Astrocyte (in vitro differentiated cells and primary cell): ENCODE measurements at regions not wholly inside any gene's neighbourhood (a gene's known extent, or its start where the extent isn't known, plus 50 kb on each side); places are given as distances from the start of the nearest gene placed in this dataset.

Experiments
- DNase-seq: peaks from one replicate; pipeline ENCODE4 v3.0.0-alpha.2; 2010; ENCODE audit warnings: low read depth
- FAIRE-seq: peaks from 2 replicates; lab custom pipeline; 2011; peaks lifted over from hg19 to GRCh38; lab: Jason Lieb, UNC
- H2AFZ ChIP-seq: 2 replicates; pipeline ENCODE4 v1.6.0; 2012; ENCODE audit warnings: low read depth, low read length, inconsistent platforms
- H3K27ac ChIP-seq: 2 replicates; pipeline ENCODE4 v1.5.1; 2011; ENCODE audit warnings: low read depth, low read length, inconsistent platforms
- H3K27me3 ChIP-seq: 2 replicates; pipeline ENCODE4 v1.6.0; 2011; ENCODE audit warnings: low read length, inconsistent platforms; ENCODE audit not compliant: insufficient read depth
- H3K36me3 ChIP-seq: 2 replicates; pipeline ENCODE4 v1.5.1; 2011; ENCODE audit warnings: low read length, inconsistent platforms; ENCODE audit not compliant: insufficient read depth
- H3K4me1 ChIP-seq: 2 replicates; pipeline ENCODE4 v1.5.1; 2011; ENCODE audit warnings: low read length, inconsistent platforms; ENCODE audit not compliant: insufficient read depth
- H3K4me2 ChIP-seq: 2 replicates; pipeline ENCODE4 v1.6.0; 2012; ENCODE audit warnings: low read length, inconsistent platforms
- H3K4me3 ChIP-seq: 2 replicates; pipeline ENCODE4 v1.5.1; 2011; ENCODE audit warnings: low read depth, mild to moderate bottlenecking, low read length, inconsistent platforms; ENCODE audit not compliant: insufficient read depth
- H3K79me2 ChIP-seq: 2 replicates; pipeline ENCODE4 v1.6.0; 2012; ENCODE audit warnings: mild to moderate bottlenecking, low read length, inconsistent platforms; ENCODE audit not compliant: insufficient read depth
- H3K9ac ChIP-seq: 2 replicates; pipeline ENCODE4 v1.6.0; 2012; ENCODE audit warnings: mild to moderate bottlenecking, low read length, inconsistent platforms
- H3K9me3 ChIP-seq: 2 replicates; pipeline ENCODE4 v1.5.1; 2012; ENCODE audit warnings: low read depth, mild to moderate bottlenecking, low read length, inconsistent platforms; ENCODE audit not compliant: insufficient read depth
- H4K20me1 ChIP-seq: 2 replicates; pipeline ENCODE4 v1.6.0; 2012; ENCODE audit warnings: low read length, inconsistent platforms; ENCODE audit not compliant: insufficient read depth
- H3K27ac Mint-ChIP-seq: one replicate; pipeline ENCODE4 v1.8.0; 2021; ENCODE audit warnings: mild to moderate bottlenecking, mixed read lengths; ENCODE audit not compliant: unreplicated experiment
- H3K27me3 Mint-ChIP-seq: one replicate; pipeline ENCODE4 v1.8.0; 2021; ENCODE audit warnings: low read depth, mixed read lengths; ENCODE audit not compliant: unreplicated experiment
- H3K36me3 Mint-ChIP-seq: one replicate; pipeline ENCODE4 v1.8.0; 2021; ENCODE audit warnings: low read depth, mixed read lengths; ENCODE audit not compliant: unreplicated experiment
- H3K4me1 Mint-ChIP-seq: one replicate; pipeline ENCODE4 v1.8.0; 2021; ENCODE audit warnings: low read depth, mixed read lengths; ENCODE audit not compliant: unreplicated experiment
- H3K4me3 Mint-ChIP-seq: one replicate; pipeline ENCODE4 v1.8.0; 2021; ENCODE audit warnings: mild to moderate bottlenecking, moderate library complexity, mixed read lengths; ENCODE audit not compliant: unreplicated experiment
- H3K9me3 Mint-ChIP-seq: one replicate; pipeline ENCODE4 v1.8.0; 2021; ENCODE audit warnings: mild to moderate bottlenecking, mixed read lengths; ENCODE audit not compliant: unreplicated experiment
- CTCF ChIP-seq: IDR thresholded peaks from 2 replicates; pipeline ENCODE4 v1.5.1; 2011; ENCODE audit warnings: low read depth, mild to moderate bottlenecking, inconsistent platforms, low read length, moderate library complexity; ENCODE audit not compliant: insufficient read depth
- EZH2 ChIP-seq: IDR thresholded peaks from 2 replicates; pipeline ENCODE4 v1.6.1; 2012; ENCODE audit warnings: mild to moderate bottlenecking, low read length, inconsistent platforms; ENCODE audit not compliant: insufficient read depth

GRCh38 chr14:83170165-83170564, 1636.5 kb upstream of the SEL1L start:
- H3K4me2 ChIP-seq, result no peak overlapping the region
- no peaks in the 10 kb centered on the region for H3K79me2 ChIP-seq
- no peak overlapping the region for H2AFZ ChIP-seq
- no peak overlapping the region for H3K4me3 Mint-ChIP-seq
- no peaks in the 10 kb centered on the region for H3K4me1 ChIP-seq
- H3K27me3 Mint-ChIP-seq, result no peaks in the 10 kb centered on the region
- H3K4me1 Mint-ChIP-seq, result peaks cover 3% of the 10 kb centered on the region
- H3K27ac Mint-ChIP-seq, result no peak overlapping the region
- H3K4me3 ChIP-seq, result no peak overlapping the region
- TF ChIP-seq EZH2 (no peak), CTCF (no peak)
- peaks cover 3% of the 10 kb centered on the region for H3K9me3 Mint-ChIP-seq
- no peaks in the 10 kb centered on the region for H3K36me3 Mint-ChIP-seq
- no peaks in the 10 kb centered on the region for H3K27me3 ChIP-seq
- no peaks in the 10 kb centered on the region for H3K9me3 ChIP-seq
- H3K36me3 ChIP-seq, result no peaks in the 10 kb centered on the region
- H3K9ac ChIP-seq, result no peak overlapping the region
- H4K20me1 ChIP-seq, result no peaks in the 10 kb centered on the region
- no peak for FAIRE-seq
- H3K27ac ChIP-seq, result no peak overlapping the region
- DNase-seq, result no peak

GRCh38 chr14:83171761-83172160, 1638.1 kb upstream of the SEL1L start:
- no peaks in the 10 kb centered on the region for H3K36me3 ChIP-seq
- H4K20me1 ChIP-seq, result no peaks in the 10 kb centered on the region
- H3K79me2 ChIP-seq, result no peaks in the 10 kb centered on the region
- no peak overlapping the region for H3K9ac ChIP-seq
- no peak for TF ChIP-seq CTCF
- no peak for TF ChIP-seq EZH2
- H2AFZ ChIP-seq, result no peak overlapping the region
- no peaks in the 10 kb centered on the region for H3K27me3 Mint-ChIP-seq
- H3K9me3 Mint-ChIP-seq, result peaks cover 3% of the 10 kb centered on the region
- FAIRE-seq (no peak), DNase-seq (no peak)
- peaks cover 3% of the 10 kb centered on the region for H3K4me1 Mint-ChIP-seq
- no peaks in the 10 kb centered on the region for H3K36me3 Mint-ChIP-seq
- no peak overlapping the region for H3K4me3 ChIP-seq
- H3K27ac Mint-ChIP-seq, result no peak overlapping the region
- no peaks in the 10 kb centered on the region for H3K27me3 ChIP-seq
- H3K4me1 ChIP-seq, result no peaks in the 10 kb centered on the region
- no peak overlapping the region for H3K4me3 Mint-ChIP-seq
- H3K27ac ChIP-seq, result no peak overlapping the region
- H3K4me2 ChIP-seq, result no peak overlapping the region
- H3K9me3 ChIP-seq, result no peaks in the 10 kb centered on the region

- Mint-ChIP-seq H3K27ac (no peak overlapping the region), H3K4me1 (peaks cover 3% of the 10 kb centered on the region)
Measured at GRCh38 chr14:83172363-83172762, 1638.7 kb upstream of the SEL1L start.

More at GRCh38 chr14:83172363-83172762, 1638.7 kb upstream of the SEL1L start:
- TF ChIP-seq EZH2, result no peak
- no peak for TF ChIP-seq CTCF
- Mint-ChIP-seq H3K4me3 (no peak overlapping the region), H3K9me3 (peaks cover 3% of the 10 kb centered on the region), H3K27me3 (no peaks in the 10 kb centered on the region), H3K36me3 (no peaks in the 10 kb centered on the region)
- Histone ChIP-seq H3K9ac (no peak overlapping the region), H3K4me3 (no peak overlapping the region), H2AFZ (no peak overlapping the region), H3K36me3 (no peaks in the 10 kb centered on the region), H3K79me2 (no peaks in the 10 kb centered on the region), H4K20me1 (no peaks in the 10 kb centered on the region), H3K4me1 (no peaks in the 10 kb centered on the region), H3K4me2 (no peak overlapping the region), H3K9me3 (no peaks in the 10 kb centered on the region), H3K27me3 (no peaks in the 10 kb centered on the region), H3K27ac (no peak overlapping the region)
- DNase-seq (peak; percentile 36), FAIRE-seq (no peak)
